Upper lobe of left lung (tissue), 4 donors: ENCODE measurements at regions not wholly inside any gene's neighbourhood (a gene's known extent, or its start where the extent isn't known, plus 50 kb on each side); places are given as distances from the start of the nearest gene placed in this dataset.

ENCODE experiments used
- CTCF ChIP-seq, 6 experiments: fragments of 450-650 bp in 4 of 6; fragments of 200-600 bp in 2 of 6; sonication (generic) in 2 of 6; IDR thresholded peaks; one replicate each; pipeline ENCODE4 v1.5.1; 2016 to 2019; ENCODE audit warnings: antibody characterized with exemption in 6 of 6
- EP300 ChIP-seq, 4 donors: sonication (generic); formaldehyde crosslinking; IDR thresholded peaks; one replicate each; pipeline ENCODE4 v1.5.1; 2017; ENCODE audit warnings: antibody characterized with exemption in 4 of 4, control low read depth in 2 of 4
- POLR2A ChIP-seq, 4 donors: fragments of 450-650 bp; IDR thresholded peaks; one replicate each; pipeline ENCODE4 v1.5.1; 2016 to 2017; ENCODE audit warnings: antibody characterized with exemption in 4 of 4, mild to moderate bottlenecking in 2 of 4
- POLR2AphosphoS5 ChIP-seq, 2 donors: sonication (generic); formaldehyde crosslinking; IDR thresholded peaks; one replicate each; pipeline ENCODE4 v1.5.1; 2017; ENCODE audit warnings: antibody characterized with exemption in 2 of 2

GRCh38 chr1:222919478-222919865, 104.6 kb downstream of the DISP1 start:
- TF ChIP-seq POLR2A (IDR thresholded peaks at IDR 0.05) (no peak), CTCF (IDR thresholded peaks at IDR 0.05) (no peak), EP300 (IDR thresholded peaks at IDR 0.05) (no peak), POLR2AphosphoS5 (IDR thresholded peaks at IDR 0.05) (no peak)
